ENCODE measurements at regions not wholly inside any gene's neighbourhood (a gene's known extent, or its start where the extent isn't known, plus 50 kb on each side); places are given as distances from the start of the nearest gene placed in this dataset.

DNA sequence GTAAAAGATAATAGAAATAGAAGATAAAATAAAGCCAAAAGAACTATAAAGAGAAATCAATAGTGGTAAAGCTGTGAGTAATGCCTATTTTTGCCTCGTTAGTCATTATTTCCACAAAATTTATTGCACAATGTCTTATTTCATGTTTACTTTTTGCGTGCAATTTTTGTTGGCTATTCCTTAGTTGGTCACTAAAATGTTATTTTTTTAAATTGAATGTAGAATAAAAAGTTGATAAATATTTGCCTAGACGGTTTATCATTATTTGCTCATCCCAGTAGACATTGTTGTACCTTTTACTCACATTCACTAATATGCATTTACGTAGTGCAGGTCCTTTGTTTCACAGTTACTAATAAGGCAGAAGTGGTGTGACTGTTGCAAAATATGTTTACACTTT lies 227.8 kb upstream of the BMPER start:
- TF ChIP-seq DR1 (CRISPR knock-in tag; IDR thresholded peaks at IDR 0.05) (no peak), MAFF (IDR thresholded peaks at IDR 0.05; ENCODE audit: low read depth, low read length) (no peak), POLR2AphosphoS5 (IDR thresholded peaks at IDR 0.05; ENCODE audit: low read depth, low read length) (no peak)

Measured in HepG2 (cell line).